ENCODE measurements at regions not wholly inside any gene's neighbourhood (a gene's known extent, or its start where the extent isn't known, plus 50 kb on each side); places are given as distances from the start of the nearest gene placed in this dataset.
"Not testable (repeated sequence)": the region's sequence is repeated elsewhere in the genome, so short reads cannot be mapped to it uniquely, and the experiment has no call there.

- Mint-ChIP-seq H3K36me3 (ENCODE audit: low read depth) (no peaks in the 10 kb centered on the region), H3K4me3 (no peak overlapping the region), H3K4me1 (no peaks in the 10 kb centered on the region), H3K27ac (no peak overlapping the region), H3K27me3 (ENCODE audit: low read depth, poor library complexity) (peaks cover 10% of the 10 kb centered on the region), H3K9me3 (no peaks in the 10 kb centered on the region)
- no peak for DNase-seq
- no peak for TF ChIP-seq CTCF (IDR thresholded peaks at IDR 0.05)
Measured at GRCh38 chr12:91741932-91742331, 403.7 kb downstream of the BTG1 start.

GRCh38 chr12:91733846-91734245 is 411.8 kb downstream of the BTG1 start:
- H3K4me1 Mint-ChIP-seq; H3K36me3 Mint-ChIP-seq (ENCODE audit: low read depth); H3K27me3 Mint-ChIP-seq (ENCODE audit: low read depth, poor library complexity); DNase-seq; H3K9me3 Mint-ChIP-seq; H3K4me3 Mint-ChIP-seq; H3K27ac Mint-ChIP-seq: not testable (repeated sequence)

DNA sequence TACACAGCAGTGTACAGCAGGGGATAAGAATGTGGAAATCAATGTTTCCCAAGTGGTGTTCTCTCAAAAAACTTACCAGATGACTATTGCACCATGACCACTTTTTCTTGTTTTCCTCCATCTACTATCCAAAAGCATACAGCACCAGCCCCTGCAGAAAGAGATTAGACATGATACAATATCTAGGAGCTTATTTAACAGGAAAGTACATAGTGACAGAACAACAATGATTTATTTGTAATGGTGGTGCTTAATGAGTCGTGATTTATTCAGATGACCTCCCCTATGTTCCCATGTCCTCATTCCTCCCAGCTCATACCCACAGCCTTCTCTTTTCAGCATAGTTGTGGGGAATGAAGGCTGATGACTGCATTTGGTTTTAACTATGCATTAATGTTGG is 413.6 kb downstream of the BTG1 start:
- no peaks in the 10 kb centered on the region for H3K36me3 Mint-ChIP-seq (ENCODE audit: low read depth)
- H3K27ac Mint-ChIP-seq: no peak overlapping the region
- no peaks in the 10 kb centered on the region for H3K4me1 Mint-ChIP-seq
- no peaks in the 10 kb centered on the region for H3K27me3 Mint-ChIP-seq (ENCODE audit: low read depth, poor library complexity)
- DNase-seq: no peak
- H3K9me3 Mint-ChIP-seq: peaks cover 3% of the 10 kb centered on the region
- TF ChIP-seq CTCF (IDR thresholded peaks at IDR 0.05): no peak
- no peak overlapping the region for H3K4me3 Mint-ChIP-seq

GRCh38 chr12:91729543-91729942 is 416.1 kb downstream of the BTG1 start:
- no peaks in the 10 kb centered on the region for H3K36me3 Mint-ChIP-seq (ENCODE audit: low read depth)
- H3K4me3 Mint-ChIP-seq: no peak overlapping the region
- DNase-seq: no peak
- no peak overlapping the region for H3K27ac Mint-ChIP-seq
- no peak for TF ChIP-seq CTCF (IDR thresholded peaks at IDR 0.05)
- H3K4me1 Mint-ChIP-seq: no peaks in the 10 kb centered on the region
- H3K27me3 Mint-ChIP-seq (ENCODE audit: low read depth, poor library complexity): peaks cover 4% of the 10 kb centered on the region
- peaks cover 3% of the 10 kb centered on the region for H3K9me3 Mint-ChIP-seq

- no peaks in the 10 kb centered on the region for H3K4me1 Mint-ChIP-seq
- no peak overlapping the region for H3K4me3 Mint-ChIP-seq
- no peak for TF ChIP-seq CTCF (IDR thresholded peaks at IDR 0.05)
- DNase-seq: no peak
- H3K9me3 Mint-ChIP-seq: no peaks in the 10 kb centered on the region
- no peak overlapping the region for H3K27ac Mint-ChIP-seq
- no peaks in the 10 kb centered on the region for H3K36me3 Mint-ChIP-seq (ENCODE audit: low read depth)
- H3K27me3 Mint-ChIP-seq (ENCODE audit: low read depth, poor library complexity): peaks cover 4% of the 10 kb centered on the region
Measured at GRCh38 chr12:91723191-91723590, 422.5 kb downstream of the BTG1 start.

DNA sequence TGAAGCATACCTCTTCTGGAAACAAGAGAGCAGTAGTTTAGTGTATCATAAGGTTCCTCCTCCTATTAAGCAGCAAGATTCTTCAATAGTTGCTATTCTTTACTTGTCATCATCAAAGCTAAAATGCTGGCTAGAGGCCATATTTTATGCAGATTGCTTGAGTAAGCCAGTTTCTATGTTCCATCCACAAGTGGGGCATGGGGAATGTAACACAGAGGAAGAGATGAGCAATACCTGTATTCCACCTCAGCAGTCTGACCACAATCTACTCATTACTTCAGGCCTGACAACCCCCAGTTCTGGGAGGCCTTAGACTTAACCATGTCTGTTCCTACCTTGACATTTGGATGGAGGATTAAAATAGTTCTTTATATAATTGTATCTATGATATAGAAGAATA is 423.6 kb downstream of the BTG1 start:
- Mint-ChIP-seq H3K4me1 (no peaks in the 10 kb centered on the region), H3K27me3 (ENCODE audit: low read depth, poor library complexity) (peaks cover 4% of the 10 kb centered on the region), H3K36me3 (ENCODE audit: low read depth) (no peaks in the 10 kb centered on the region), H3K4me3 (no peak overlapping the region), H3K9me3 (no peaks in the 10 kb centered on the region), H3K27ac (no peak overlapping the region)
- DNase-seq: no peak
- TF ChIP-seq CTCF (IDR thresholded peaks at IDR 0.05): no peak

Measured in nephron progenitor cell (in vitro differentiated cells).